ENCODE measurements at regions not wholly inside any gene's neighbourhood (a gene's known extent, or its start where the extent isn't known, plus 50 kb on each side); places are given as distances from the start of the nearest gene placed in this dataset.
"Not testable (repeated sequence)": the region's sequence is repeated elsewhere in the genome, so short reads cannot be mapped to it uniquely, and the experiment has no call there.

DNA sequence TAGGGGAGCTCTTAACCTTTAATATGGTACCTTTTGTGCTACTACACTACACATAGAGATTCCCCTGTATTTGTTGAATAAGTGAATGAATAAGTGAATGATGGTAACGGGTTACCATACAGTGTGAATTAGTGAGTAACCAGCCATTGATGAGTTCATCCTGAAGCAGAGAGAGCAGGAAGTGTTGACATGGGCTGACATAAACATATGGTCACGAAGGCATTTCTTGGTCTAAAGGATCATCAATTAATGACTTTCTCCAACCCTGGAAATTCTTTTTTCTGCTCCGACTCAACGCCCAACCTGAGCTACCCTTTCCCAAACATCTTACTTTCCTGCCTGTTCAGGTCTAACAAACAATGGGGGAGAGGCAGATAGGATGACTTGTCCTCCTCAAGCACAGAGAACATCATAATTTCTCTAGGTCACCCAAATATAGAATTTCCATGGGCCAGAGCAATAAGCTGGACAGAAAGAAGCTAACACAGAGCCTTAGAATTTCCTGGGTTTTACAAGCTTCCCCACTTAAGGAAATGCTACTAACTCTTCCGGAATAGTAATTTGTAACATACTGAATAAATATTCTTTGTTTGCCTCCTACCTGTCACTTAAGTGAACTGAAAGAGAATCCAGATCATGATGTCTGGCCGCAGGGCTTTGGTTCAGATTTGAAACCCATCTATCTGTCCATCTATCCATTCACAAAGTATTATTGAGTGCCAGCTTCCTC lies 114.7 kb upstream of the NGF start:
- DNase-seq = no peak

DNA sequence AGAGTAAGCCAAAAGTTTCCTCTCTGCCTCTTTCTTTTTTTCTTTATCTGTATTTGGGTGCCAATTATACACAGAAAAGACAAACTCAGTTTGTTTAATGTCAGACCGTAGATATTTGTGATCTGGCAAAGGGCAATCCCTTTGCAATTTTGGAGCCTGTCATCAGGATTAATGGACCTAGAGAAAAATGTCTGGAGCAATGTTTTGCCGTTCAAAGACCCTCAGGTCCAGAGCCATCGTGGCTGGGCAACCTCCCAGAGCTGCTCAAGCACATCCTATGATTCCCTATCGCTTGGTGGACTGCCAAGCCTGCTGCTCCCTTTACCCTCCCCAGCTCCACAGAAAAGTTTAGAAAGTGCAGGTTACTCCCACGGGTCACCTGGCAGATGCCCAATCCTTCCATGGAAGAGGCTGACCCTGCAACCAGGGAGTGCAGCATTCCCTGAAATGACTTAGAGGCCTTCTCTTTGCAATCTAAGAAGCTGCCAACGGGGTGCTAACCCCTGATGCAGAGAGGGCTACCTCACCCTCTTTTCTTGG lies 112.5 kb upstream of the NGF start:
- DNase-seq = no peak

DNA sequence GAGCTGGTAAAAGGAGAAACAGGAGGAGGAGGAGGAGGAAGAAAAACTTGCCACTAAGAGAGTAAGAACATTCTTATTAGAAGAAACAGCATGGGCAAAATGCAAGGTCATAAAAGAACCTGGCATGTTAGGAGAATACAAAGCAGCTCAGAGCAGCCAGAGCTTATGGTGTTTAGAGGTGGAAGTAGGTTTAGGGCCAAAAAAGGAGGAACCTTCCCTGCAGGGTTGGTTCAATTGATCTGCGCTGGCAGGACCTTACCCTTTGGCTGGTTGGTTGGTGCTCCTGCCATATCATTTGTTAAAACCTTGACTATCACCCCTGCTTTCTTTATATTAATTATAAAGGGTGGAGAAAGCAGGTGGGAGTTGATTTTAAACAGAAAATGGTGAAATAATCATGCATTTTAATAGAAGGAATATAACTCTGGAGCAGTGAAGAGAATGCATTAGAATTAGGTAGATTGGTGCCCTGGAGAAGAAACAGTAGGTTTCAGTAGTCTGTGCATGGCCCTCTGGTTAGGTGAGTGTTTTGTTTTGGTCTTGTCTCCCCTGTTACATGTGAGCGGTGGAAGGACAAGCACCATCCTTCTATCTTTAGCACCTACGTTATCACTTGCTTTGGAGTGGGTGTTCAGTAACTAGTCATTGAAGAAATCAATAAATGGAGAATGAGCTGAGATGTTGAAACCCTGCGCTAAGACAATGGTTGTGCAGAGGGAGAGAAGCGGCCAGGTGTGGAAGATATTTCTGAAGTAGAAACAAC lies 110.4 kb upstream of the NGF start:
- no peak for DNase-seq

DNA sequence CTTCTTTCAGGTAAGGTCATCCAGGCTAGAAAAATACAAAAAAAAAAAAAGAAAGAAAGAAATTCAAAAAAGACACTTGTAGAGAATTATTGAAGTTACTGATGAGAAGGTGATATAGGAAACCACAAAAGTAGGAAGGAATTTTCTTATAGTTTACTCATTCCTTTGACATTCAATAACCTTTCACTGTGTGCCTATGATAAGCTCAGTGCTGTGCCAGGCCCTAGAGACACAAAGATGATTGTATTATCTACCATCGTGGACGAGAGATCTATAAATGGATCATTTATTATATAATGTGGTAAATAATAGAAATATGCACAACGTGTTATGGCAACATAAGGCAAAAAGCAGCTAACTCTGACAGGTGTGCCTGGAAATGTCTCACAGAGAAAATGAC lies 109.6 kb upstream of the NGF start:
- no peak for DNase-seq

DNA sequence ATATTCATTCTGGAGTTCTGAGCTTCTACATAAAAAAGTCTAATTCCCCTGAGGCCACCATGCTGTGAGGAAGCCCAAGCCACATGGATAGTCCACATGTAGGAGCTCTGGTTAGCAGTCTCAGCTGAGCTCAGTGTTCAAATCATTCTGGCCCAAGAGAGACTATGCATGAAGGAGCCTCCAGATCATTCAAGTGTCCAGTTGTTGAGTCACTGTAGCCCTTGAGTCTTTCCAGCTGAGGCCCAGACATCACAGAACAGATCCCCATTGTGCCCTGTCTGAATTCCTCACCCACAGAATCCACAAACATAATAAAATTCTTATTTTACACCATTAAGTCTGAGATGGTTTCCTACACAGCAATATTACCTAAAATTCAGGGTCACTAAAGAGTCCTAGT lies 107.0 kb upstream of the NGF start:
- no peak for DNase-seq

DNA sequence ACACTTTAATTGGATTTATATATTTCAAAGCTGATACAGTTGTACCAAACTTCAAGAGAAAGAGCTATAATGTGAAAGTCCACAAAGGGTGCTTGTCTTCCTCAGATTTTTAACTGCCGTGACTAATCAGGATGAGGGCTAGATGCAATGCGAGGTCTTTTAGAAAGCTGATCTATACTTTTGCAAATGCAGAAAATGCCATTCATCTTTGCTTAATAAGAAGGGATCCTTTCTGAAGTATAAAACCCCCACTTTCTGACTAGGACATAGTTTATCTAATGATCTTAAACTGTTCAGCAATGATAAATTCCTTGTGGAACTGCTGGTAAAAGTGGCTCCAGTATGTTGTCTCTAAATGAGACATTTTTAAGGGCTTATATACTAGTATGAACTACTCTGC lies 102.7 kb upstream of the NGF start:
- DNase-seq = no peak

DNA sequence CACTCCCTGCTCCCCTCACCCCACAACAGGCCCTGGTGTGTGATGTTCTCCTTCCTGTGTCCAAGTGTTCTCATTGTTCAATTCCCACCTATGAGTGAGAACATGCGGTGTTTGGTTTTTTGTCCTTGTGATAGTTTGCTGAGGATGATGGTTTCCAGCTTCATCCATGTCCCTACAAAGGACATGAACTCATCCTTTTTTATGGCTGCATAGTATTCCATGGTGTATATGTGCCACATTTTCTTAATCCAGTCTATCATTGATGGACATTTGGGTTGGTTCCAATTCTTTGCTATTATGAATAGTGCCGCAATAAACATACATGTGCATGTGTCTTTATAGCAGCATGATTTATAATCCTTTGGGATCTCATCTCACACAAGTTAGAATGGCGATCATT lies 101.5 kb upstream of the NGF start:
- not testable (repeated sequence) for DNase-seq

DNA sequence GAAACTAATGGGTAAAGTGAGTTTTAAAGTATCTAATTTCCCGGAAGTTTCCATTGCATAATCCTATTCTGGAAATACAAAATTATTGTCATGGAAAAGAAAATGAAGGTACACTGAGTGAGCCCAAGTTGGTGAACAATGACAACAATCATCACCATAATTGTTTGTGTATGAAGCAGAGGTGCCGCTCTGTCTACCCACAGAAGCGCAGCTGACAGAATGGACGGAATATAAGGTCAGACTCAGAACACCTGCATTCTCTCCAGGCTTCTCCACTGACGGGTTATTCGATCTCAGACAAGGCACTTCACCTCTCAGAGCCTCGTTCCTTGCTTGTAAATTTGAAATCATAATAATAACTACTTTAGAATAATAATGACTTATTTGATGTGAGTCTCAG lies 99.1 kb upstream of the NGF start:
- DNase-seq = peak; percentile 3

DNA sequence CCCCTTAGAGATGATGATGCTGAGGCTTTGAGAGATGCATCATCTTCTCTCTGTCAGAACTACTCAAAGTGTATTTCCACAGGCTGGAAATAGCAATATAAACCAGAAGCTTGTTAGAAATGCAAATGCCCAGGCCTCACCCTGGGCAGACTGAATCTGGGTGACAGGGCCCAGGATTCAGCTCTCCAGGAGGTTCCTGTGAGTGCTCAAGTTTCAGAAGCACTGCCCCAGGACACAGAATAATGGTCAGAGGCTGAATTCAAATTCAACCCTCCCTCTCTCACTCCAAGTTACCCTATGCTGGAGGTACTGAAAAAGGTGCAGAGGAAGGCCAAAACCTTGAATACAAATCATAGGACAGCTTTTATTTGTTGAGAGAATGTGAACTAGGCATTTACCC lies 98.5 kb upstream of the NGF start:
- no peak for DNase-seq

DNA sequence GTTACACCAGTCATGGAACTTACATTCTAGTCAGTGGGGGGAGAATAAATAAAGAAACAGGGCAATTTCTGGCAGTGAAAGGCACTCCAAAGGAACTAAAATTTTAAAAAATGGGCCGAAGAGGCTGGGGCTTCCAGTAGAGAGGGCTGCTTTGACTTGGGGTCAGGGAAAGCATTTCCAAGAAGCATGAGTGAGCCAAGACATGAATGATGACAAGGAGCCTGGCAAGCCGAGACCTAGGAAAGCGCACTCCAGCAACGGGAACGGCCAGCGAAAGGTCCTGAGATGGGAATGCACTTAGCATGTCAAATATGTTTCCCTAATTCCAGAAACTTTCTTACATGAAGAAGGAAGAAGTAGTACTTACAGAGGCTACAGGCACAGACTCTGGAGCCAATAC lies 95.4 kb upstream of the NGF start:
- DNase-seq = no peak

DNA sequence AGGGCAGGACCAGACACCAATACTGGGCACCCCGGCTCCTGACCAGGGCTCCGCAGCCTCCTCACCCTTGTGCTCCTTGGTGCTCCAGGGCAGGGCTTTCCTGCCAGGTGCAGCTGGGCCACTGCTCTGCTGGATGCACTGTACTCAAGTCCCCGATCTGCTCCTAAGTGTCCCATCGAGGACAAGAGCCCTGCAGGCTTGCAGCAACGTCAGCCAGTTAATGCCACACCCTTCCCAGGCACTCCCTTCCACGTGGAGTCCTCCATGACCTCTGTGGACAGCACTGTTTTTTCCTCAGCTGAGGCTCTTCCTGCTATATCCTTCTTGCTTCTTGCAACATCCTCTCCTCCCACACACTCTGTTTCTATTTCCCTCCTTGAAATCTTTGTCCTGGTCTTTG lies 94.0 kb upstream of the NGF start:
- no peak for DNase-seq

DNA sequence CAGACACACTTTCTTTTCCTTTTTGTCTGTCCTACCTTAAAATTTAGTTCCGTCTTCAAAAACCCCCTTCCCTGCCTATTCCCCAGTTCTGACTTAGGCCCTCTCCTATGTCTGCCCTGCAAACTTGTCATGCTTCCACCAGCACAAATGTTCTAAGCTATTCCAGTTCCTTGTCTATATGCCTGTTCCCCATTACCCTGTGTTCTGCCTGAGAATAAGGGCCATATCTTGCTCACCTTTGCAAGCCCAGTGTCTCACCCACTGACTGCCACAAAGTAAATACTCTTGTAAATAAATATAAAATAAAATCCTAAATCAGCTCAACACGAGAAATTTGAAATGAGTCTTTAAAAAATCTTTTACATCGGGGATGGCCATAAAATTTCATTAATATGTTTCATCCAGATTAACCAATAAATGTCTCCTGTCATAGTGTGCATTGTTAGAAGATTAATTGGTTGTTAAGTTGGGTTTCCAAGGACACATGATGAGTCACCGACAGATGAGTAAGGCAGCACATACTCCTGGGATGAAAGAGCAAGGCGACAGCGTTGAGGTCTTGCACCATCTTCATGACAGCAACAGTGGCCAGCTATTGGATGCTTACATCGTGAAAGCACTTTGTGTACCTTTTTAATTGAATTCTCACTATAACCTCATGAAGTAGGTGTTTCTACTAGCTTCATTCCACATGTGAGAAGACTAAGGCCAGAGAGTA lies 92.6 kb upstream of the NGF start:
- no peak for DNase-seq

DNA sequence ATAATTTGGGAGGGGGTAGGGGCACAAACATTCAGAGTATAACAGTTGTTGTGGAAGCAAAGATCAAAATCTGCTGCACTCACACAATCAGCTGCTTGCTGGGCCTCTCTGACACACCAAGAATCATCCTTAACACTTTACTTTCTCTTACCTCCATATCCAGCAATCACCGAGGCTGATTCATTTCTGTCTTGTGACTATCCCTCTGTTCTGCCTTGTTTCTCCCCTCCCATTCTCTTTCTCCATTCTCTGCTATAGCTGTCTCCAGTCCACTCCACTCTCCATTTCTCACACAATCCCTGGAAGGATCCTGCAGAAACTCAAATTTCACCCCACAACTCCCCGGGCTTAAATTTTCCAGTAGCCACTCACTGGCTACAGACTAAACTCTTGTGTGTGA lies 91.8 kb upstream of the NGF start:
- no peak for DNase-seq

DNA sequence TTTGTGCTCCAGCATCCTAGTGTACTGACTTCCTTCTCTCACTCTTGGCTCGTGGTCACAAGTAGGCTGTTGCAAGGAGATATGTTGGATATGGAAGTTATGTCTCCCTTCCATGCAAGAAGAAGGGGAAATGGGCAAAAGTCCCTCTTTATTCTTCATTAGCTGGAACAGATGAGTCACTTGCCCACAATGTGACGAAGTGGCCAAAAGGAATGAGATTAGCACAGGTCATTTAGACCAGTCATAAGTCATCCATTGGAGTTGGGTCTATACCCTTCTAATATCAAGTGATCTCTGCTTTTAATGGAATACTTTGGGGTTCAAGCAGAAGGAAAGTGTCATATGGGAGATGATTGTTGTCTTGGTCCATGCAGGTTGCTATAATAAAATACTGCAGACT lies 91.2 kb upstream of the NGF start:
- no peak for DNase-seq

DNA sequence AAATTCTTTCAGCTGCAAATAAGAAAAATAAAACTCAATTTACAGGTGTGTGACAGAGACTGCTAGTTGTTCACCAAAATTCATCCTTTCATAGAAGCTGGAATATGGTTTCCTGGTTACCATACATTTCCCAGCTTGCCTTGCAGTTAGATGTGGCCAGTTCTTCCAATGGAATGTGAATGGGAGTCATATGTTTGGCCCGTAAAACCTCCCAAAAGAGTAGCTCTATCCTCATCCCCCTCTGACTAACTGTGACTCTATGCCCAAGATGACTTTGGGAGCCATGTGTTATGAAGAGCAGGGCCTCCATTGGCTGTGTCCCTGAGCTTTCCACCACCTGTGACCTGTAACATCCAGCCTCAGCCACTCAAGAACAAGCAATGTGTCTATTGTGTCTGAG lies 90.6 kb upstream of the NGF start:
- DNase-seq = no peak

DNA sequence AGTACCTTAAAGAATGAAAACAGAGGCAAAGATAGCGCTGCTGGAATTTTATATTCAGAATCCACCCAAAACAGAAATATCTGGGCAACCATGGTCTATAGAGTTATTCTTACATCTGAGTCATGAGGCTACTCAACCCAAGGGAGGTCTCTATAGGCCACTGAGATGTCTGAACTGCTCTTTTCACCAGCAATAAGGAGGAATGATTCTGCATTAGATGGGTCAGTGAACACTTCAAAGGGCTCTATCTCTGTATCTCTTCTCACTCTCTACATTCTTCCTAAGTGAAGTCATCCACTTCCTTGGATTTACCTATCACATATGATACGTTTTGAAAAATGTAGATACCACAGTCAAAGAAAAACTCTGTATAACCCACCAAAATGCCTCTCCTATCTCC lies 90.2 kb upstream of the NGF start:
- DNase-seq = no peak

DNA sequence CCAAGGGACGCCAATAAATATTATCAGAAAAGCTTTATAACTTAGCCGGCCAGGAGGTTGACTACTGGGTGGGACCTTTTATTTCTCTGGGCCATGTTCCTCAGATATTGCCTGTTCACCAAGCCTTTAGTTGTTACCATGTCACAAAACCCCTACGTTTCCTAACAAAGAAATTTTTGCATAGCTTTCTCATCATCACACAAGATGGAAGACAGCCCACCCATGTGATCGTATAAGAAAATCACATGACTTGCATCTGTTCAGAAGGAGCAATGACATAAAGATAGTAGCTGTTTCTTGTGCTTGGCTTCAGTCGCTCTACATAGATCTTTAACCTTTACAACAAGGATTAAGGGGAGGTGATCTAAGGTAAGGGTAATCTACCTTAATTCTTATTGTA lies 88.9 kb upstream of the NGF start:
- no peak for DNase-seq

DNA sequence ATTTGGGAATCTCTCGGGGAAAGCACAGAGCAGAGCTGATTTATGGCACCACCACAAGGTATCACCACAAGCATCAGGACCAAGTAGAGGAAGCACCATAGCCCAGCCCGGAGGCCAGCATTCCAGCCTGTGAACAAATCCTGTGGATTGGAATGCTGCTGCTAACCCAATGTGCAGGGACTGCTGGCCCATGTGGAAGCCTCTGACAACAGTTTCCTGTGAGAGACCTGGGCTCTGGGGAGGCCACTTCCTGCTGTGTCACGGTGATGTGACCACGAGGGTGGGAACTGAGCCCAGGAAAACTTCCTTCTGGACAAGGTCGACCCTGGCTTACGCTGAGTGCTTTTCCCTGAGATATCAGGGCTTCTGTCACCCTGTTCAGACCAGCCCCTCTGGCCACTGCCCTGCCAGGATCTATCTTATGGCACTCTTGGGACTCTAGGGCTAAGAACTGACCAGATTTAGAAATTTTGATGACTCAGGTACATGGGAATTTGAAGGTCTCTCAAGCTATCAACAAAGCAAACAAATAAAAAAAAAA lies 88.3 kb upstream of the NGF start:
- DNase-seq = no peak

DNA sequence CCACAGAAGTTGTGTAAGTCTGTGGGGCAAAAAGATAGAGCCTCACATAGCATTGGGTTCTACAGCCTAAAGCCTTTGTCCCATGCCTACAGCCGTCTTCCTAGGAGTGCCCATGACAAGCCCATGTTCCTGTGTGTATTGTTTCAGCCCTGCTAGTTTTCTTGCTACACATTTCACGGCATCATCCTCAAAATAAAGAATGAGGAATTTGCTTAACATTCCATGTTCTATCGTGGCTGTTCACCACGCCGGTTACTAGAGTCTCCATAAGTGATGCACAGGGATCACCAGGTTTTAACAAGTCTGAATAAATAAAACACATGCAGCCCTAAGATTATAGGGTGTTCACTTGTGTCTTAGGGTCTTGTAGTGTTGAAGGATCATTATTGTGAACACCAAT lies 87.4 kb upstream of the NGF start:
- no peak for DNase-seq

DNA sequence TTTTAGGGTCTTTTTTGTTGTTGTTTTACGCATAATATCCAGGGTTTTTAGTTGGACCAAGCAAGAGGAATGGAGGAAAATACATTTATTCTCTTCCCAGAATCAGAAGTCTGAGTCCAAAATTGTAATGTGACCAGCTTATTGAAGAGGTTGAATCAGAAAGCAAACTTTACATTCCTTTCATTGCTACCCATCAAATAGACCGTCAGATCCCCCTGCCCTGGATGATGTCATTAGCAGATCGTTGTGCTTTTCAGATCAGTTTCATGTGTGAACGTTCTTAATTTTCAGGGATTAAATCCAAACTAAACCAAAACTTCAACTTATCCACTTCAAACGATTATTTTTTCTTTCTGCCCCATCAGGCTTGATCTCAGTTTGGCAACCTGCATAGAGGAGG lies 85.7 kb upstream of the NGF start:
- no peak for DNase-seq

DNA sequence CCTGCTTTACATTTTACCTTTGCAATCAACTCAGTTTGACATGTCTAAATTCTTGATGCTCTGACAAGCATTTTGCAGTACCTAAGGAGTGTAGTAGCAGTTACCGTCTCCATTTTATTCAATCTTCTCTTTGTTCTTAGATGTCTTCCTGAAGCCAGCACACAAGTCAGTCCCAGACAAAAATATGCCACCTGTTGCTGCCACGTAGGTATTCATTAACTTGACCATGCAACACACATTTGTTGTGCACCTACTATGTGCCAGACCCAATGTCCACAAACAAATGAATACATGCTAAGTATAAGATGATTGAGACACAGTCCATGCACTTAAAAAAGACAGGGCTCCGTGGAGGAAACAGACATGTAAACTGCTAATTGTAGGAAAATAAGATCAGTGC lies 81.5 kb upstream of the NGF start:
- no peak for DNase-seq

DNA sequence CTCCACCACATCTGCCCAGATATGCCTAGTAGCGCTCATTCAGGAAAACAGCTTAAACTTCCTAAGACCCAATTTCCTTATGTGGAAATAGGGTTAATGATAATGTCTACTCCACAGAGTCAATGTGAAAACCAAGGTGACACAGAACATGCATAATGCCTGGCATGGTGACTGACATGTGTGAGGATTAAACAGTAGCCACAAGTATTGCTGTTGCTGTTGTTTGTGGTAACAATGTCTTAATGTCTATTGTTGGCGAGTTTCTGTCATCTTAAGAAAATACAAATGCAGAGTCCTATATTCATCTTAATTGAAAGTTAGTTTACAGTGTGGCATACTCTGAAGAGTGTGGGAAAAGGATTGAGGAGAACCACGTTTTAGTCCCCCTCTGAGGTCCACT lies 75.6 kb upstream of the NGF start:
- no peak for DNase-seq

DNA sequence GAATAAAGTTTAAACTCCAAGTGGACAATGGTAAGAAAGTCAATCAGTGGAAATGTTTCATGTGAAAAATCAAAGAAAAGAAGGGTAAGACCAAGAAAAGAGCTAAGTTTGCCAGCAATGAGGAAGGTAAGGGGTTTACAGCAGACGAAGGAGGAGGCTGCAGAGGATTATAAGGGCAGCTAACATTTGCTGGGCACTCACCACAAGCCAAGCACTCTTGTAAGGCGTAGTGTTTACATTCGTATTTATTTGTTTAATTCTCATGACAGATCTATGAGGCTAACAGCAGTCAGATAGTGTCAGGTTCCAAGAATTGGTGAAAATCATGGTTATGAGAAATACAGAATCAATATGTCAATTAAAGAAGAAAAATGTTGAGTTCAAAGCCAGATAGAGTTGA lies 75.2 kb upstream of the NGF start:
- no peak for DNase-seq

DNA sequence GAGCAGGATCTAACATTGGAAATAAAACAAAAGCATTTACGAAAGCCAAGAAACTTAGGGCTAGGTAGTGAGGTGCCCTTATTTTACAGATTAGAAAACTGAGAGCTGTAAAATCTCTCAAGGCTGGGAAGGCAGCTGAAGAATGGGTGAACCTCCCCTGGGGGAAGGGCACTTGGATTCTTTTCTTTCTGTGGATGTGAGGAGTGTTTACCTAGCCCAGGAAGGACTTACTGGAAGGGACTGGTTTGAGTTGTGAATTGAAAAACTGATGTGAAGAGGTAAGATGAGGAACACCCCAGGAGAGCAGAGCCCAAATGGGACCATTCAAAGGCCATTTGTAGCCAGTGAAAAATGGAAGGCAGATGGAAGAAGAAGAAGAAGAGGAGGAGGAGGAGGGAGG lies 74.7 kb upstream of the NGF start:
- no peak for DNase-seq

Data from NCI-H2171 (cell line).